ENCODE measurements at regions not wholly inside any gene's neighbourhood (a gene's known extent, or its start where the extent isn't known, plus 50 kb on each side); places are given as distances from the start of the nearest gene placed in this dataset.

DNA sequence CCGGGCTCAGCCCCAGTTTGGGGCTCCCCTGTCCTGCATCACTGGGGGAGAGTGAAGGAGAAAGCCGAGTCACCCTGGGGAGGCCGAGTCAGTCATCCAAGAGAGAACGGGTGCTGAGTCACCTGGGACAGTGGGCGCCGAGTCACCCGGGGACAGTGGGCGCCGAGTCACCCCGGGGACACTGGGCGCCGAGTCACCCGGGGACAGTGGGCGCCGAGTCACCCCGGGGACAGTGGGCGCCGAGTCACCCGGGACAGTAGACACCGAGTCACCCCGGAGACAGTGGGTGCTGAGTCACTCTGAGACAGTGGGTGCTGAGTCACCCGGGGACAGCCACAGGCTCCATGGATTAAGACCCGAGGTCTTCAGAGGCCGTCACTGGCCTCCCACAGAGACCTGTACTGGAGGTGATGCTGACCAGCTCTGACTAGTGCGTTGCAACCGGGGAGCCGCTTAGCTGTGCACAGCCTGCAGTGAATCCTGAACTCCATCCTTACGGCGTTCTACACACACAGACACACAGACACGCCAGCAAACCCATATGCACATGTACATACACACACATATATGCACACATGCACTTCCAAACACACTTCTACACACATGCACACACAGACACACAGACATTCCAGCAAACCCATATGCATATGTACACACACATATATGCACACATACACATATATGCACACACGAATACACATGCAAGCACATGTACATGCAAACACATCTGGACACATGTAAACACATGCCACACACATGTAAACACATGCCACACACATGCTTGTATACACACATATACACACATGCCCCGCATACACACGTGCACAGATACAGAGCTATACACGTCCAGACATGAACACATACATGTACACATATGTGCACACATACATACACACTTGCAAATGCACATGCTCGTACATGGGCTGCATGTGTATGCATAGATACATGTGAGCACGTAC, 64.9 kb upstream of the GALNT9 start:
- TF ChIP-seq POLR2A (IDR thresholded peaks at IDR 0.05; ENCODE audit: low read depth), result no peak
- TF ChIP-seq, protein P1, sequence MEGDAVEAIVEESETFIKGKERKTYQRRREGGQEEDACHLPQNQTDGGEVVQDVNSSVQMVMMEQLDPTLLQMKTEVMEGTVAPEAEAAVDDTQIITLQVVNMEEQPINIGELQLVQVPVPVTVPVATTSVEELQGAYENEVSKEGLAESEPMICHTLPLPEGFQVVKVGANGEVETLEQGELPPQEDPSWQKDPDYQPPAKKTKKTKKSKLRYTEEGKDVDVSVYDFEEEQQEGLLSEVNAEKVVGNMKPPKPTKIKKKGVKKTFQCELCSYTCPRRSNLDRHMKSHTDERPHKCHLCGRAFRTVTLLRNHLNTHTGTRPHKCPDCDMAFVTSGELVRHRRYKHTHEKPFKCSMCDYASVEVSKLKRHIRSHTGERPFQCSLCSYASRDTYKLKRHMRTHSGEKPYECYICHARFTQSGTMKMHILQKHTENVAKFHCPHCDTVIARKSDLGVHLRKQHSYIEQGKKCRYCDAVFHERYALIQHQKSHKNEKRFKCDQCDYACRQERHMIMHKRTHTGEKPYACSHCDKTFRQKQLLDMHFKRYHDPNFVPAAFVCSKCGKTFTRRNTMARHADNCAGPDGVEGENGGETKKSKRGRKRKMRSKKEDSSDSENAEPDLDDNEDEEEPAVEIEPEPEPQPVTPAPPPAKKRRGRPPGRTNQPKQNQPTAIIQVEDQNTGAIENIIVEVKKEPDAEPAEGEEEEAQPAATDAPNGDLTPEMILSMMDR (IDR thresholded peaks at IDR 0.05), result no peak

Measured in esophagus muscularis mucosa (tissue), 3 donors.